ENCODE measurements at regions not wholly inside any gene's neighbourhood (a gene's known extent, or its start where the extent isn't known, plus 50 kb on each side); places are given as distances from the start of the nearest gene placed in this dataset.

- no peak for TF ChIP-seq CTCF (IDR thresholded peaks at IDR 0.05; ENCODE audit: unreplicated experiment)
- DNase-seq (ENCODE audit: unreplicated experiment), result no peak
- H3K27ac Mint-ChIP-seq (ENCODE audit: low read depth, unreplicated experiment), result no peak overlapping the region
- H3K27me3 Mint-ChIP-seq (ENCODE audit: insufficient read depth, unreplicated experiment), result no peaks in the 10 kb centered on the region
- H3K9me3 Mint-ChIP-seq (ENCODE audit: unreplicated experiment), result no peaks in the 10 kb centered on the region
- no TSS peak for BruUV-seq (replicated peaks)
- no peak overlapping the region for H3K4me3 Mint-ChIP-seq (ENCODE audit: unreplicated experiment)
- peaks cover 11% of the 10 kb centered on the region for H3K4me1 Mint-ChIP-seq (ENCODE audit: insufficient read depth, unreplicated experiment)
- intact Hi-C loops (cut with micrococcal nuclease), result no loop called here
- ChIA-PET CTCF (interaction anchor here (0.7 kb wide), 1 partner anchor 580 kb away, joined by 3 read pairs; no protein-coding TSS in a partner anchor), POLR2A (no interaction called here)
- H3K36me3 Mint-ChIP-seq (ENCODE audit: insufficient read depth, unreplicated experiment), result peaks cover 5% of the 10 kb centered on the region
Measured at GRCh38 chr3:180378496-180378895, 223.5 kb upstream of the TTC14 start.

GRCh38 chr3:180382638-180383180 is 219.3 kb upstream of the TTC14 start:
- peaks cover 6% of the 10 kb centered on the region for H3K36me3 Mint-ChIP-seq (ENCODE audit: insufficient read depth, unreplicated experiment)
- CTCF ChIA-PET, result no interaction called here
- BruUV-seq (replicated peaks), result no TSS peak
- H3K27me3 Mint-ChIP-seq (ENCODE audit: insufficient read depth, unreplicated experiment), result no peaks in the 10 kb centered on the region
- peaks cover 22% of the 10 kb centered on the region for H3K4me1 Mint-ChIP-seq (ENCODE audit: insufficient read depth, unreplicated experiment)
- intact Hi-C loops (cut with micrococcal nuclease), result no loop called here
- POLR2A ChIA-PET, result interaction anchor here (0.6 kb wide), 1 partner anchor 102 kb away, joined by 3 read pairs; no protein-coding TSS in a partner anchor
- H3K4me3 Mint-ChIP-seq (ENCODE audit: unreplicated experiment), result no peak overlapping the region
- DNase-seq (ENCODE audit: unreplicated experiment), result no peak
- no peaks in the 10 kb centered on the region for H3K9me3 Mint-ChIP-seq (ENCODE audit: unreplicated experiment)
- H3K27ac Mint-ChIP-seq (ENCODE audit: low read depth, unreplicated experiment), result peak overlapping the region; percentile 27
- TF ChIP-seq CTCF (IDR thresholded peaks at IDR 0.05; ENCODE audit: unreplicated experiment), result no peak

GRCh38 chr3:180383332-180384020 is 218.5 kb upstream of the TTC14 start:
- ChIA-PET POLR2A (no interaction called here), CTCF (no interaction called here)
- peak; percentile 23 for DNase-seq (ENCODE audit: unreplicated experiment)
- no peaks in the 10 kb centered on the region for H3K9me3 Mint-ChIP-seq (ENCODE audit: unreplicated experiment)
- H3K36me3 Mint-ChIP-seq (ENCODE audit: insufficient read depth, unreplicated experiment), result peaks cover 6% of the 10 kb centered on the region
- no TSS peak for BruUV-seq (replicated peaks)
- no peak for TF ChIP-seq CTCF (IDR thresholded peaks at IDR 0.05; ENCODE audit: unreplicated experiment)
- no peak overlapping the region for H3K4me3 Mint-ChIP-seq (ENCODE audit: unreplicated experiment)
- intact Hi-C loops (cut with micrococcal nuclease), result no loop called here
- H3K27ac Mint-ChIP-seq (ENCODE audit: low read depth, unreplicated experiment), result peak overlapping the region; percentile 27
- no peaks in the 10 kb centered on the region for H3K27me3 Mint-ChIP-seq (ENCODE audit: insufficient read depth, unreplicated experiment)
- H3K4me1 Mint-ChIP-seq (ENCODE audit: insufficient read depth, unreplicated experiment), result peaks cover 22% of the 10 kb centered on the region

- POLR2A ChIA-PET, result no interaction called here
- no TSS peak for BruUV-seq (replicated peaks)
- no peak overlapping the region for H3K27ac Mint-ChIP-seq (ENCODE audit: low read depth, unreplicated experiment)
- no peaks in the 10 kb centered on the region for H3K9me3 Mint-ChIP-seq (ENCODE audit: unreplicated experiment)
- H3K4me1 Mint-ChIP-seq (ENCODE audit: insufficient read depth, unreplicated experiment), result no peaks in the 10 kb centered on the region
- H3K4me3 Mint-ChIP-seq (ENCODE audit: unreplicated experiment), result no peak overlapping the region
- DNase-seq (ENCODE audit: unreplicated experiment), result no peak
- CTCF ChIA-PET, result interaction anchor here (0.7 to 0.8 kb wide), 3 partner anchors 11 to 1403 kb away, joined by 3 read pairs; no protein-coding TSS in a partner anchor
- no peak for TF ChIP-seq CTCF (IDR thresholded peaks at IDR 0.05; ENCODE audit: unreplicated experiment)
- intact Hi-C loops (cut with micrococcal nuclease), result no loop called here
- no peaks in the 10 kb centered on the region for H3K36me3 Mint-ChIP-seq (ENCODE audit: insufficient read depth, unreplicated experiment)
- H3K27me3 Mint-ChIP-seq (ENCODE audit: insufficient read depth, unreplicated experiment), result no peaks in the 10 kb centered on the region
Measured at GRCh38 chr3:180390313-180390712, 211.7 kb upstream of the TTC14 start.

All from MCF 10A (cell line).